Activated CD4-positive, CD25-positive, alpha-beta regulatory T cell (primary cell): ENCODE measurements at regions not wholly inside any gene's neighbourhood (a gene's known extent, or its start where the extent isn't known, plus 50 kb on each side); places are given as distances from the start of the nearest gene placed in this dataset.
"Not testable (repeated sequence)": the region's sequence is repeated elsewhere in the genome, so short reads cannot be mapped to it uniquely, and the experiment has no call there.

ENCODE experiments used
- DNase-seq, 4 experiments: peaks; one replicate each; lab custom pipeline; 2025; lab: John Stamatoyannopoulos, UW

DNA sequence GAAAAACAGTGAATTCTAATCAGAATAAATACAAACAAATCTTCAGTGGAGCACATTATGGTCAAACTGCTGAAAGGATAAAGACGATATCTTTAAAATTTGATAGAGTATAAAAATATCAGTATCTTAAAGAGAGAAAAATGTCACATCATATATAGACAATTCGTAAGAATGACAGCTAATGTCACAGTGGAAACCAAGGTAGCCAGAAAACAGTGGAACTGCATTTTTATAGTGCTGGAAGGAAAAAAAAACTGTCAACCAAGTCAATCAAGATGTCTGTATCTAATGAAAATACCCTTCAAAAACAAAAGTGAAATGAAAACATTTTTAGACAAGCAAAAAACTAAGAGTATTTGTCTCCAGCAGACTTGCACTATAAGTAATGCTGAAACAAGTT, 73.4 kb upstream of the HMGXB4 start:
- DNase-seq, result no peak

DNA sequence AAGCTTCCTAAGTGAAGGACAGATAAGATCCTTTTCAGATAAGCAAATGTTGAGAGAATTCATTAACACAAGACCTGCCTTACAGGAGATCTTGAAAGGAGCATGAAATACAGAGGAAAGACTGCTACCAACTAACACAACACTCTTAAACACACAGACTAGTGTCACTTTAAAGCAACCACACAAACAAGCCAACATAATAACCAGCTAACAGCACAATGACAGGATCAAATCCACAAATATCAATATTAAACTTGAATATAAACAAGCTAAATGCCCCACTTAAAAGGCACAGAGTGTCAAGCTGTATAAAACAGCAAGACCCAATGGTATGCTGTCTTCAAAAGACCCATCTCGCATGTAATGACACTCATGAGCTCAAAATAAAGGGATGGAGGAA, 70.8 kb upstream of the HMGXB4 start:
- no peak for DNase-seq

DNA sequence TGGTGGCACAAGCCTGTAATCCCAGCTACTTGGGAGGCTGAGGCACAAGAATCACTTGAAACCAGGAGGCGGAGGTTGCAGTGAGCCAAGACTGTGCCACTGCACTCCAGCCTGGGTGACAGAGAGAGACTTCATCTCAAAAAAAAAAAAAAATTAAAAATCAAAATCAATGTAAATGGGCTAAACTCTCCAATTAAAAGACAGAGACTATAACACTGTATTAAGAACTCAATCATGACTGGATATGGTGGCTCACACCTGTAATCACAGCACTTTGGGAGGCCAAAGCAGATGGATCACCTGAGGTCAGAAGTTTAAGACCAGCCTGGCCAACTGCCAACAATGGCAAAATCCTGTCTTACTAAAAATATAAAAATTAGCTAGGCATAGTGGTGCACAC, 68.4 kb upstream of the HMGXB4 start:
- DNase-seq, result not testable (repeated sequence)

DNA sequence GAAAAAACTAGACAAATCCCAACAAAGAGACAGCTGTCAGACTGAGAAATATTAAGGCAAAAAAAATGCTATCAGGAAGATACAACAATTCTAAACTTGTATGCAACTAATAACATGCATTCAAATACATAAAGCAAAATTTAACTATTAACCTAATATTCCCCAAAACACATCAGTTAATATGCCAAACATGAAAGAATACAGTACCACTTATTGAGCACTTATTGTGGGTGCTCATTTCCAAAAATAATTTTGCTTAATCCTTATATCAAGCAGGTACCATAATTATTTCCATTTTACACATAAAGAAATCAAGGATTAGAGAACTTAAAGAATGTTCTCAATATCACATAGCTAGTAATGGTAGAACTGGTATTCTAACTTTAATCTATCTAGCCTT, 67.7 kb upstream of the HMGXB4 start:
- DNase-seq, result no peak

DNA sequence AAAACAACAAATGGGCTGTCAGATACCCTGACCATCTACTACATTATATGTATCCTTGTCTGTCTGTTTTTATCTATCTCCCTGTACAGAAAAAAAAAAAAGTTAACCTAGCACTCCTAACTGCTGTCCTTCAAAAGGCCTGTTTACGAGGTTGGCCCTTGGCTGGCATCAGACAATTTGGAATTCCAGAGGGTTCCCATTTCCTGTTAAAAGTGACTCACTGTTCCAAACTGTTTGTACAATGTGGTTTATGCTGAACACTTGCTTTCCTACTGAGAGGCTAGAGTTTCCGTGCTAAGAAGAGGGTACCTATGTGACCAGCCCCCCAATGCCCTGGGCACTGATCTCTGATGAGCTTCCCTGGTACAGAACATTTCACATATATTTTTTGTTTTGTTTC, 65.9 kb upstream of the HMGXB4 start:
- no peak for DNase-seq

DNA sequence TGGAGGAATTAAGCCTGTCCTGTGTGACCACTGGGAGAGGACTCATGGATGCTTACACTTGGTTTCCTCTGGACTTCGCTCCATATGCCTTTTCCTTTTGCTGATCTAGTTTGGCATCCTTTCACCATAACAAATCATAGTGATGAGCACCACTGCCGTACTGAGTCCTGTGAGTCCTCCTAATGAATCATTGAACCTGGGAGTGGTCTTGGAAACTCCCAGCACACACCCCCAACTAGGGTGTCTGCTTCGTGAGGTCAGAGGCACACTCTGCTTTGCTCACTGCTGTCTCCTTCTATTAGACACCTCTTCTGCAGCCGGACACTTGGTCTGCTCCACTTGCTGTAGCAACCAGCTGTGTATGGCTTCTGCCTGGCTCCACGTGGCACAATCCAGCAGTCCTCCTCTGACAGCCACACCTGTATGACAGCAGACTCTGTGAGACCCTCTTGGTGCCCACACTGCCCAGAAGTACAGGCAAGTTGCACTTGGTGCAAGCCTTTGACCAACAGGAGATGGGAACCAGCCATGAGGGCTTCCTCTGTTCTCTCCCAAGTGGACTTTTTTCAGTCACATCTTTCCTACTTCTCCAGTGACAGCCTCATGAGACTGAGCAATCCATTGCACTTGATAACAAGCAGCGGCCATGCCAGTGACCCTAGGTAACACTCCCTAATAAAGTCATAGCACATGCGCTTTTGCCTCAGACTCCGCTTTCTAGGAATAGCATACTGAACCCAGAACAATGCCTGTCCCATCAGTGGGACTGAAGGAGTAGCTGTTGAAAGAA, 65.0 kb upstream of the HMGXB4 start:
- no peak for DNase-seq

DNA sequence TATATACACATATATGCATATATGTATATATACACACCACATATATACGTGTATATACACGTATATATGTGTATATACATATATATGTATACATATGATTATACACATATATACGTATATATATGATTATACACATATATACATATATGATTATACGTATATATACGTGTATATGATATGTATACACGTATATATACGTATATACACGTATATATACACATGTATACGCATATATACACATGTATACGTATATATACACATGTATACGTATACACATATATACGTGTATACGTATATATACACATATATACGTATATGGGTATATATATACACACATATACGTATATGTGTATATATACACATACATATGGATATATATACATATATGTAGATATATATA, 62.1 kb upstream of the HMGXB4 start:
- DNase-seq, result no peak

DNA sequence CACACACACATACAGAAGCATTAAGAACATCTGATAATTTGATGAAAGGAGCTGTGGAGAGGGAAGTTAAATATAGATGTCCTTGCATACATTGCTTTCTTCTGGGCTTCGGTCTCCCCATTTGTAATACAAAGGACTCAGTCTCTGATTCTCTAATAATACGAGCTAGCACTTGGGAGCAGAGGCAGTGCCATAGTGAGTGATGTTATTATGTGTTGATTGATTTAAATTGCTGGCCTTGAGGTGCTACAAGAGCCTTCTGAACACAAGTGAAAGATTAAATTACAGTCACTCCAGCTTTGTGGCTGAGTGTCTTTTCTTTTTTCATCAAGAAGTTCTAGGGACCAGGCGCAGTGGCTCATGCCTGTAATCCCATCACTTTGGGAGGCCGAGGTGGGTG, 61.5 kb upstream of the HMGXB4 start:
- DNase-seq, result no peak

DNA sequence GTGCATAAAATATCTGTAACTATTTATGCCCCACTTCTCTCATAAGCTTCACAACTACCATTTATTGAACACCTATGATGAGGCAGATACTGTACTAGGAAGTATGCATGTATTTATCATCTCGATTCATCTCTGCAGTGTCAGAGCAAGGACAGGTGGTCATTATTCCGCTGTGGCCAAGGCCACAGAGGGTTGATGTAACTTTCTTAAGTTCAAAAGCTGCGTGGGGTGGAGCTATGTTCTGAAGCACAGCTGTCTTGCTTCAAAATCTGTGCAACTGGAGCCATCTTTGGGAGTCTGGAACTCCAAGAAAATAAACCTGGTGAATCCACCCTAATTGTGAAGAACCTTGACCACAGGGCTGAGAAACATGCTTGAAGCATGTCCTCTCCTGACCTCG, 60.2 kb upstream of the HMGXB4 start:
- DNase-seq, result no peak

DNA sequence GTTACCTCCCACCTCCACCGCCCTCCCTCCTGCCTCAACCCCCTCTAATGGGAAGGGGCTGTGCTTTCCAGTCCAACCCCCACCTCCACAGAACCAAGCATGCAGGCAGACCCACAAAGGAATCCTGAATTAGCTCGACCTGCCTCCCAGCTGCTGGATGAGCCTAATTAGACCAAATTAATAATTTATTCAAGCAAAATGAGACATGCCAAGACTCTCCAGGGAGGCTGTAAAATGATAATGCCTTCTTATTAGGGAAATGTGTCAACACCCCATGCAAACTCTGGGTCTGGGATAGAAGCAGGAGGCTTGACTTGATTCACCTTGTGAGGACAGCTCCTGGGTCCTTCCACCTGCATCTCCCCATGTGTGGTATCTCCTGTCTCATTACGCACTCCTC, 59.4 kb upstream of the HMGXB4 start:
- DNase-seq, result no peak

DNA sequence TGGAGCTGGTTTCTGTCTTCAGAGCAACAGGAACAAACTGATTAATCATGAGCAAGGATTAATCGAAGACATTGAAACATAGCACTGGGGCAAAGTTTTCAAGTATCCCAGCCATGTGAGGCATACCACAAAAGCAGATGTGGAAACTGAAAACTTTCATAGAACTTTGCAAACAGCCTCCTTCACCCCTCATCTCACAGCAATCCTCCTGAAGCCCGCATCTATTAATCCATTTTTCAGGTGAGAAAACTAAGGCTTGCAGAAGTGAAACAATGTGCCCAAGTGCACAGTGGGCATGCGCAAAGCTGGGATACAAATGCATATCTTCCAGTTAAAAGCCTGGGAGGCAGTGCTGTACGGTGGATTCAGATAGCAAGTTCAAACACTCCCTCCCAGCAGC, 58.6 kb upstream of the HMGXB4 start:
- no peak for DNase-seq

DNA sequence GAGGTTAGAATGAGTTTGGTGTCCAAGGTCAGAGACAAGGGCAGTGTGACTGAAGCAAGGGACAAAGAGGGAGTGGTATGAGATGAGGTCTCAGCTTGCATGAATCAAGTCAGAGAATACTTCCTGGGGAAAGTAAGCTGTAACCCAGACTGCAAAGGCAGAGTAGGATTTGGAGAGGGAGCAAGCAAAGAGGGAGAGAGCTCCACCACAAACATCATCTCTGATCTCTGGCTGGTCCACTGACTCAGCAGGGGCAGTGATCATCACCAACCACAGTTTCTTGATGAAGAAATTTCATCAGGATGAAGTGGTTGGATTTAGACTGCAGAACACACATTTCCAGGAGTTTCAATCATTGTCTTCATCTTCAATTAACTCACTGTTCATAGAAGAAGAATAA, 54.9 kb upstream of the HMGXB4 start:
- no peak for DNase-seq

DNA sequence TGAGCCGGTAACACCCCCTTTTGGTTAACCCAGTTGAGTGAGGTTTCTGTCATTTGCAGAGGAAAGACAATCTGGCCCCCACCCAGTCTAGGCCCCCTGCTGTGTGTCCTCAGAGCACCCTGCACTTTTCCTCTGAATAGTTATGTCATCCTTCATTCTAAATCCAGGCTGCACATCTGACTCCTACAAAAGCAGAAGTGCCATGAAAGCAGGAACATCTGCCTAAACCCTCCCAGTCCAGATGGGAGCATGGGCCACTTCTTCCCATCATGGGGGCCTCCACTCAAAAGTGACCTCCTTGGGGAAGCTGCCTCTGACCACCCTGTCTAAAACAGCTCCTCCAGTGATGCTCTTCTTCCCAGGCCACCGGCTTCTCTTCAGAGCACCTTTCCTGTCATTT, 53.7 kb upstream of the HMGXB4 start:
- DNase-seq, result no peak

DNA sequence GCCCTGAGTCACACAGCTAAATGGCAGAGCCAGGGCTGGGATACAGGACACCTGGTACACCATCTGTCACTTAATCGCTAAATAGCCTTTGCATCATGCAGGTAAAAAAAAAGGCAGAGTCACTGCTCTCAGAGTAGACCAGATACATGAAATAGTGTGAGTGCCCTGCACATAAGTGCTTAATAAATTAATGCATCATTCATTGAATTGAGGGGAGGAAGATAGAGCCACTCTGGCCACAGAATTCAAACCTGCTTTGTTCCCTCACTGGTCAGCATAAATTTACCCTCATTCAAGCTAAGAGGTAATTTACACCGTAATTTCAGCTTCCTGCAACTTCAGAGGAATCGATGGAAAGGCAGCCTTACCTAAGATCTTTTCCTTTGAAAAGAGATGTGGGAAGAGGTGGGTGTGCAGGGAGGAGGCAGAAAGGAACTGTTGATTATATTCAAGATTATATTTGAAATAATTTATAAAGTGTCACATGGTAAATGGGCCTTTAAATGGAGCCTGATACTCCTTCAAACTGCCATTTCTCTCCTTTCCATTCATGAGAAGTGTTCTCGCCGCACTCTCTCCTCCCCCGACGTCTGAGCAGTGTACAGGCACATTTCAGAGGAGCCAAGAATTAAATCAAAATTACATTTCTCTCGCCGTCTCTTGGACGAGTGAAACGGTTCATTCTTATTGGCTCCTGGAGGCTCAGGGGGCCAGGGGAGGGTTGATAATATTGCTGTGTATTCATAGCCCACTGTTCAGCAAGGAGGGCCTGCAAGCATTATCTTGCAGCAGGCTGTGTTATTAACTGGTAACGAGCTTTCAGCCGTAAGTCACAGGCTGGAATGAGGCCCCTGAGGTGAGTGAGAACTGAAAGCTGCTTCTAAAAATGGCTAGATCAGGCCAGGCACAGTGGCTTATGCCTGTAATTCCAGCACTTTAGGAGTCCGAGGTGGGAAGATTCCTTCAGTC, 52.2 kb upstream of the HMGXB4 start:
- DNase-seq, result no peak

DNA sequence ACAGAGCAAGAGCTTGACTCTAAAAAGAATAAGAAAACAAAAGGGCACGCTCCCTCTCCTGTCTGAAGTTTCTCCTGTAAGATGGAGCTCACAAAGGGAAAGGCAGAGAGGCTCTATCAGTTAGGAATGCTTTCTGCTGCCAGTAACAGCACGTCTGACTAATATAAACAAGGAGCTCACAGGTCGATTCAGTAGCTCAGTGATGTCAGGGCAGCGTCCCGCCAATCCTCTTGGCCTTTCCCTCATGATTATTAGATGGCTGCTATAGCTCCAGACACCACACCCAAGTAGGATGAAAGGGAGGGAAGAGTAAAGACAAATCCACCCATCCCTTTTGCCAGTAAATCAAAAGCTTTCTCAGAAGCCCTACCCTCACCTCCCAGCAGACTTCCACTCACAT, 51.3 kb upstream of the HMGXB4 start:
- DNase-seq, result no peak

DNA sequence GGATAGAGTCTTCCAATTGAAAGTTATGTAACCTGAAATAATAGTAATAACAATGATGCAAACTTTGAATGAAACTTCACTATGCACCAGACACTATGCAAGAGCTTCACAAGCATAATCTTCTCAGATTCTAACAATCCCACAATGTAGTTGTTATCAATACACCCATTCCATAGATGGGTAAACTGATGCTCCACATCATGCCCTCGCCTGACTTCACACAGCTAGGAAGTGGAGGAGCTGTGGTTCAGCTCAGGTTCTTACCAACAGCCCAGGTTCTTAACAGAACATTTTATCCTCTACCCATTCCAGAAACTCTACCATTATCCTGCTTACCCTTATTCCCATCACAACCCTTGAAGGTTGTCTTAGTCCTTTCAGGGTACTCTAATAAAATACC, 50.4 kb upstream of the HMGXB4 start:
- no peak for DNase-seq
